ENCODE measurements at regions not wholly inside any gene's neighbourhood (a gene's known extent, or its start where the extent isn't known, plus 50 kb on each side); places are given as distances from the start of the nearest gene placed in this dataset.

- no peak for TF ChIP-seq GABPA (IDR thresholded peaks at IDR 0.05; ENCODE audit: low read depth)
- TF ChIP-seq POLR2AphosphoS5 (IDR thresholded peaks at IDR 0.05; ENCODE audit: low read depth) = no peak
- TF ChIP-seq, protein P1, sequence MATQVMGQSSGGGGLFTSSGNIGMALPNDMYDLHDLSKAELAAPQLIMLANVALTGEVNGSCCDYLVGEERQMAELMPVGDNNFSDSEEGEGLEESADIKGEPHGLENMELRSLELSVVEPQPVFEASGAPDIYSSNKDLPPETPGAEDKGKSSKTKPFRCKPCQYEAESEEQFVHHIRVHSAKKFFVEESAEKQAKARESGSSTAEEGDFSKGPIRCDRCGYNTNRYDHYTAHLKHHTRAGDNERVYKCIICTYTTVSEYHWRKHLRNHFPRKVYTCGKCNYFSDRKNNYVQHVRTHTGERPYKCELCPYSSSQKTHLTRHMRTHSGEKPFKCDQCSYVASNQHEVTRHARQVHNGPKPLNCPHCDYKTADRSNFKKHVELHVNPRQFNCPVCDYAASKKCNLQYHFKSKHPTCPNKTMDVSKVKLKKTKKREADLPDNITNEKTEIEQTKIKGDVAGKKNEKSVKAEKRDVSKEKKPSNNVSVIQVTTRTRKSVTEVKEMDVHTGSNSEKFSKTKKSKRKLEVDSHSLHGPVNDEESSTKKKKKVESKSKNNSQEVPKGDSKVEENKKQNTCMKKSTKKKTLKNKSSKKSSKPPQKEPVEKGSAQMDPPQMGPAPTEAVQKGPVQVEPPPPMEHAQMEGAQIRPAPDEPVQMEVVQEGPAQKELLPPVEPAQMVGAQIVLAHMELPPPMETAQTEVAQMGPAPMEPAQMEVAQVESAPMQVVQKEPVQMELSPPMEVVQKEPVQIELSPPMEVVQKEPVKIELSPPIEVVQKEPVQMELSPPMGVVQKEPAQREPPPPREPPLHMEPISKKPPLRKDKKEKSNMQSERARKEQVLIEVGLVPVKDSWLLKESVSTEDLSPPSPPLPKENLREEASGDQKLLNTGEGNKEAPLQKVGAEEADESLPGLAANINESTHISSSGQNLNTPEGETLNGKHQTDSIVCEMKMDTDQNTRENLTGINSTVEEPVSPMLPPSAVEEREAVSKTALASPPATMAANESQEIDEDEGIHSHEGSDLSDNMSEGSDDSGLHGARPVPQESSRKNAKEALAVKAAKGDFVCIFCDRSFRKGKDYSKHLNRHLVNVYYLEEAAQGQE (IDR thresholded peaks at IDR 0.05; ENCODE audit: insufficient replicate concordance, low read depth) = no peak
- no peak for TF ChIP-seq CTCF (IDR thresholded peaks at IDR 0.05; ENCODE audit: insufficient read depth, low read length)
- TF ChIP-seq SPI1 (IDR thresholded peaks at IDR 0.05; ENCODE audit: borderline replicate concordance, low read depth) = no peak
- no peaks in the 10 kb centered on the region for H3K27me3 ChIP-seq (ENCODE audit: insufficient read depth, poor library complexity, severe bottlenecking)
- no peak overlapping the region for H3K4me3 ChIP-seq (replicated peaks; ENCODE audit: insufficient read depth, low read length)
- DNase-seq (ENCODE audit: low read depth in 1 of 2, low spot score in 1 of 2) = no peak
- H3K27ac ChIP-seq (replicated peaks) = no peak overlapping the region
These were observed 176.7 kb upstream of the TLE3 start for GRCh38 chr15:70274255-70274880.

DNA sequence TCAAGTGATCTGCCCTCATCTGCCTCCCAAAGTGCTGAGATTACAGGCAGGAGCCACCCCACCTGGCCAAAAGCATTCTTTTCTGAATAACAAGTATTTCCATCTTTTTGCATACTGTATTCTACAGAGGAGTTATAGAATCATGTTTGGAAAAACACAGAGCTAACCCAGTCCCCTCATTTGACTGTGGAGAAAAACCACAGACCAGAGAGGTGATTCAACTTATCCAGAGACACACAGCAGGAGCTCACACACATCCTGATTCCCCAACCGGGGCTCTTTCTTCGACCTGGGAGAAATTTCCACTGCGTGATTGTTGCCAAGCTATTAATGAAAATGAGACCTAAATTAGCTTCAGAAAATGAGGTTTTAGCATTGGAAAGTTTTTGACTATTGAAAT lies 176.1 kb upstream of the TLE3 start:
- H3K27me3 ChIP-seq (ENCODE audit: insufficient read depth, poor library complexity, severe bottlenecking) = no peaks in the 10 kb centered on the region
- no peak for DNase-seq (ENCODE audit: low read depth in 1 of 2, low spot score in 1 of 2)
- TF ChIP-seq CTCF (IDR thresholded peaks at IDR 0.05; ENCODE audit: insufficient read depth, low read length) = no peak
- no peak for TF ChIP-seq POLR2AphosphoS5 (IDR thresholded peaks at IDR 0.05; ENCODE audit: low read depth)
- TF ChIP-seq GABPA (IDR thresholded peaks at IDR 0.05; ENCODE audit: low read depth) = no peak
- TF ChIP-seq SPI1 (IDR thresholded peaks at IDR 0.05; ENCODE audit: borderline replicate concordance, low read depth) = no peak
- TF ChIP-seq, protein P1 (IDR thresholded peaks at IDR 0.05; ENCODE audit: insufficient replicate concordance, low read depth) = no peak
- no peak overlapping the region for H3K27ac ChIP-seq (replicated peaks)
- no peak overlapping the region for H3K4me3 ChIP-seq (replicated peaks; ENCODE audit: insufficient read depth, low read length)

GRCh38 chr15:70272565-70273355 lies 175.0 kb upstream of the TLE3 start:
- no peak overlapping the region for H3K27ac ChIP-seq (replicated peaks)
- TF ChIP-seq SPI1 (IDR thresholded peaks at IDR 0.05; ENCODE audit: borderline replicate concordance, low read depth) (no peak), CTCF (IDR thresholded peaks at IDR 0.05; ENCODE audit: insufficient read depth, low read length) (no peak), POLR2AphosphoS5 (IDR thresholded peaks at IDR 0.05; ENCODE audit: low read depth) (no peak), GABPA (IDR thresholded peaks at IDR 0.05; ENCODE audit: low read depth) (no peak)
- TF ChIP-seq, protein P1 (IDR thresholded peaks at IDR 0.05; ENCODE audit: insufficient replicate concordance, low read depth) = no peak

More at GRCh38 chr15:70272565-70273355, 175.0 kb upstream of the TLE3 start:
- Histone ChIP-seq H3K27me3 (ENCODE audit: insufficient read depth, poor library complexity, severe bottlenecking) (no peaks in the 10 kb centered on the region), H3K4me3 (replicated peaks; ENCODE audit: insufficient read depth, low read length) (no peak overlapping the region)
- no peak for DNase-seq (ENCODE audit: low read depth in 1 of 2, low spot score in 1 of 2)
